ENCODE measurements at regions not wholly inside any gene's neighbourhood (a gene's known extent, or its start where the extent isn't known, plus 50 kb on each side); places are given as distances from the start of the nearest gene placed in this dataset.
"Not testable (repeated sequence)": the region's sequence is repeated elsewhere in the genome, so short reads cannot be mapped to it uniquely, and the experiment has no call there.

DNA sequence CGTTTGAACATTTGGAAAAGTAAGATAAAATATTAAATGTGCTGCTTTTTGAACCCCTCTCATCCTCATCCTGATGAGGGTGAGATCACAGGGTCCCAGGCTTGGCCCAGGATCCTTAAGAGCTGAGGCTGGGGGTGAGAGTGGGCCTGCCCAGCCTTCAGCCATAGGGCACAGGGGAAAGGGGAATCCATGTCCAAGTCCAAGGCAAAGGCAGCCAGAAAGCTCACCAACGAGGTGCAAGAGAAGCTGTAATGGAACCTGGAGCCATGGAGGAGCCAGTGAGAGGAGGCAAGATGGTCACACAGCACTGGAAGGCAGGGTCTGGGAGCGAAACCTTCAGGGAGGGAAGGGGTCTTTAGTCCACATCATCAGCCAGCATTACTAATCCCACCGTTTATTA, 191.9 kb downstream of the RRAGC start:
- DNase-seq (ENCODE audit: low read depth), result no peak

- DNase-seq (ENCODE audit: low read depth), result no peak
Observed at GRCh38 chr1:38662126-38662525, 197.4 kb downstream of the RRAGC start.

DNA sequence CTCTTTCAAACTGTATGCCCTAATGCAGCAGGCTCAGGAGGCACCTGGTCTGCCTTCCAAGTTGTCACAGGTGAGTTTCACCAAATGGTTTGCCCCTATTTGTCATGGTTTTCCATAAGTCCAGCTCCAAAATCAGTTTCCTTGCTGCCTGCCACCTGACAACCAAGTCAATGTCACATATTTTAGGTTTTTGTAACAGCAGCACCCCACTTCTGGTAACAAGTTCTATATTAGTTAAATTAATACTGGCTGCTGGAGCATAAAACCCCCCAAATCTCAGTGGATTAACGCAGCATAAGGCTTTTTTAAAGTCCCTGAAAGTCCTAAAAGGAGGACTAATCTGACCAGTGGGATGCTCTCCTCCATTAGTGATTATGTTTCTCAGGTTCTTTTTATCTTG, 200.7 kb downstream of the RRAGC start:
- no peak for DNase-seq (ENCODE audit: low read depth)

DNA sequence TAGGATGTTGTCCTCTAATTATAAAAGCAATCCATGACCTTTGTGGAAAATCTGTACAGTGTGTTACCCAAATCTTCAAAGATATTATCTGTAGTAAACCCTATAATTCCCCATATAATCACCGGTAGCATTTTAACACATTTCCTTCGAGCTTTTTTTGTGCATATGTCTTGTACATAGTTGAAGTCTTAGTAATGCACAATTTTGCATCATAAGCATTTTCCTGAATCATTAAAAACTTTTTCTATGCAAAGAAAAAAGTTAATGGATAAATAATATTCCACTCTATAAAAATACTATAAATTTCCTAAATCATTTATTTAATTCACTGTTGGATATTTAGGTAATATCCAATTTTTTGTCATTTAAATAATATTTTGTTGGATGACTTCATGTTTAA, 201.7 kb downstream of the RRAGC start:
- DNase-seq (ENCODE audit: low read depth), result no peak

- DNase-seq (ENCODE audit: low read depth), result no peak
Observed at GRCh38 chr1:38657207-38657840, 202.2 kb downstream of the RRAGC start.

GRCh38 chr1:38656726-38657125, 202.8 kb downstream of the RRAGC start:
- DNase-seq (ENCODE audit: low read depth), result no peak

GRCh38 chr1:38652217-38652616, 207.4 kb downstream of the RRAGC start:
- DNase-seq (ENCODE audit: low read depth), result no peak

GRCh38 chr1:38651669-38652068, 207.9 kb downstream of the RRAGC start:
- DNase-seq (ENCODE audit: low read depth), result no peak

DNA sequence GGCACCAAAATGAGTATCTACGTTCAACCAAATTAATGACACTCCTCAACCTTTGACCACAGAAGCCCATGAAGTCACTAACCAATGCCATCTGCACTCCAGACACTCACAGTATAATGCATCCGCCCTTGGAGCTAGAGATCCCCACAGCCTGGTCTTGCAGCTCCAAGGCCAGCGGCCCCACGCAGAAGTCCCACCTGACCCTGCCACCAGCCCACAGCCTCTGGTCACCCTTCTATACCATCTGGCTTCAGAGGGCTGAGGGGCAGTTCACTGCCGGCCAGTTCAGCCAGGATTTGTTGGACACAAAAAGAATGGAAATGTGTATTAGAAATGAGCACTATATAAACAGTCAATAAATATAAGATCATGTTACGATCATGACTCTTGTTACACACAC, 211.2 kb downstream of the RRAGC start:
- no peak for DNase-seq (ENCODE audit: low read depth)

- DNase-seq (ENCODE audit: low read depth), result not testable (repeated sequence)
Observed at GRCh38 chr1:38647341-38647740, 212.2 kb downstream of the RRAGC start.

GRCh38 chr1:38644092-38644491, 215.5 kb downstream of the RRAGC start:
- DNase-seq (ENCODE audit: low read depth), result no peak

- DNase-seq (ENCODE audit: low read depth), result no peak
Observed at GRCh38 chr1:38641661-38642060, 217.9 kb downstream of the RRAGC start.

- no peak for DNase-seq (ENCODE audit: low read depth)
Observed at GRCh38 chr1:38640371-38640770, 219.2 kb downstream of the RRAGC start.

- no peak for DNase-seq (ENCODE audit: low read depth)
Observed at GRCh38 chr1:38628241-38628640, 231.3 kb downstream of the RRAGC start.

GRCh38 chr1:38625939-38626338, 233.6 kb downstream of the RRAGC start:
- no peak for DNase-seq (ENCODE audit: low read depth)

DNA sequence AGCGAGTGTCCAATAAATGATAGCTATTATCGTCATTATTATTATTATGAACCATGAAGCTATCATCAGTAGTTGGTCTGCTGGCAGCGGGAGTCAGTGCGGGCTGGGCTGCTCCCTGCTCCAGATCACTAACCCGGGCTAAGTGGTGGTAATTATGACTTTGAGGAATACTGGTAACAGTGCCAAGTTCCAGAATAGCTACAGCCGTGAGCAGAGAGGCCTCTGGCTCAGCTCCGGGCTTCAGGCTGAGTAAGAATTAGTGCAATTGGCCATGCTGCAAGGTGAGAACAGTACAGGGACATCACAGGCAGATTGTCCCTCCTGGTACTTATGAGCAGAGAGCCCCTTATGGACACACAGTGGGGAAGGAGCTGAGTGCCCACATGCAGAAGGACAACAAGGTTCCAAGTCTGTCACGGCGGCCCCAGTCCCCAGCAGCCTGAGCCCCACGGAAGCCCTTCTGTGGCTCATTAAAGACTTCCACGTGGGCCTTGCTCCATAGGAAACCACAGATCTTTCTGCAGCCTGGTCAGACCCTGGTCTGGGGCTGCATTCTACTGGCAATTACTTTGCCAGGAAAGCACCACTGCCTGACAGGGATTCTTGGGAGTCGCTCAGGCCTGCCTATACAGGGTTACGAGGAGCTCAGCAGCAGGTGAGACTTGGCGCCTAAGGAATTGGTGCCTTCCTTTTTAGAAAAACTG, 235.1 kb downstream of the RRAGC start:
- DNase-seq (ENCODE audit: low read depth), result no peak

DNA sequence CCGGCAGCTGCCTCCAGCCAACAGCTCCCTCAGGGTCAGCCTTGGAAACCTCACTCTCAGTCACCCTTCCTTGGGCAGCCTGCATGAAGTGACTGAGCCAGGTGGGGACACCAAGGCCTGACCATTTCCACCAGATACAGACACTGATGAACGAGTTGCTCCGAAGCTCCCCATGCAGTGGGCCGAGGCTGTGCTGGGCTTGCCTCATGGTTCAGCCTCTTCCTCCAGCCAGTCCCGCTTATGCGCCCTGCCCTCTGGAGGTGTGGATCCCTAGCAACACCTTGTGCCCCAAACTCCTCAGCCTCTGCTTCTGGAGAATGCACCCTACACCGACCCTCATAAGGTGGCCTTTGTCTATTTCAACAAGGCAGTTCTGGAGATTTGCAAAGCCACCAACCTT, 236.0 kb downstream of the RRAGC start:
- DNase-seq (ENCODE audit: low read depth), result no peak

- DNase-seq (ENCODE audit: low read depth), result no peak
Observed at GRCh38 chr1:38622197-38622596, 237.4 kb downstream of the RRAGC start.

DNA sequence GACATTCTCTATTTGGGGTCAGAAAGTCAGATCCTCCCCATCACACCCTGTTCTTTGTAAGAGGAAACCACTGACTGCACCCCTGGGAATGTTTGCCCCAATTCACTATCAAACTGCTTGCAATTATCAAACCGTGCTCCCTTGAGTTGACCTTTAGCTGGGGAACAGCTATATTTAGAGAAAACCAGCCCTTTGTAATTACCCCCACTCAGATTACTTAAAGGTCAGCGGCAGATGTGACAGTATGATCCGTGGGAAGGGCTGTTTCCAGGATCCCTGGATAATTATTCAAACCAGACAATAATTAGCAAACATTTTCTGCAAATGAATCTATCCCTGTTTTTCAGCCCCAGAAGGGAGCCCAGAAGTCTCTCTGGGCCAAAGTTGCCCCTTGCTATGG, 242.7 kb downstream of the RRAGC start:
- DNase-seq (ENCODE audit: low read depth), result no peak

DNA sequence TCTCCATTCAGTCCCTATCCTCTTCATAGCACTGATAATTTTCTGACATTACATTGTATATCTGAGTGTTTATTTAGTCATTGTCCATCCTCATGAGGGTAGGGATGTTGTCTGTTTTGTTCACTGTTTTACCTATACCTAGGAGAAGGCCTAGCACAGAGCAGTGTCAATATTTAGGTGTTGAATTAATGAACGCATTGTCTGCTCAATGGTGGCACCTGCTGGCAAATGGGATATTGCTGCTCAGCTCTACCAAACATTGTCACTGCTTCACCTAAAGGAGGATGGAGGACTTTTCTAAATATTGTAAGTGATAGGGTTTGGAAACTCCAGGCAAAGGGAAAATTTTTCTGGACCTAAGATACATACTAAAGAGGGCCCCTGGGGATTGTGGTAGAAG, 243.9 kb downstream of the RRAGC start:
- DNase-seq (ENCODE audit: low read depth), result no peak

DNA sequence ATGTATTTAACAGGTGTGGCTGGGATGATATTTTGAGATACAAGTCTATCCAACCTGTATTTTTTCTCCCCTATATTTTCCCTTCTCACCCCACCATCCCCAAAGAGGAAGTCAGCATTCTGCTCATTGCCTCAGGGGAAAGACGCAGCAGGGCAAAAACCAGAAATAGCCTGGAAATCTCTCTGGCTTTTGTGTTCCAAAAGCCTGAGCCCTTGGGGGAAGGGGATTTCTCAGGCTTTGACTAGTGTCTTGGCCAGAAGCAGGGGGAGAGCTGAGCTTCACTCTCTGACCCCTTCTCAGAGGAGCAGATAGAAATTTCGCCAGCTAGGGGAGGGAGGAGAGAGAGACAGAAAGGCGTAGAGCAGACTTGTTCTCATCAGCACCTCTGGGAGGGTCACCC, 244.7 kb downstream of the RRAGC start:
- DNase-seq (ENCODE audit: low read depth), result no peak

- DNase-seq (ENCODE audit: low read depth), result no peak
Observed at GRCh38 chr1:38613996-38614395, 245.6 kb downstream of the RRAGC start.

- DNase-seq (ENCODE audit: low read depth), result no peak
Observed at GRCh38 chr1:38612951-38613350, 246.6 kb downstream of the RRAGC start.

- DNase-seq (ENCODE audit: low read depth), result no peak
Observed at GRCh38 chr1:38611664-38612211, 247.8 kb downstream of the RRAGC start.
